A549 (cell line): ENCODE measurements at regions not wholly inside any gene's neighbourhood (a gene's known extent, or its start where the extent isn't known, plus 50 kb on each side); places are given as distances from the start of the nearest gene placed in this dataset.

Experiments used
- ATAC-seq, 2 experiments: fragments of 200-7000 bp in 1 of 2; fragments of >200 bp in 1 of 2; cut with Nextera tagmentation in 1 of 2; cut with Tn5 transposase in 1 of 2; 3 replicates each; pipeline versions ENCODE4 v1.8.0 to v1.9.1; 2018 to 2020; ENCODE audit warnings: mild to moderate bottlenecking in 1 of 2, moderate library complexity in 1 of 2
- CTCF ChIA-PET: fragments of 300-600 bp; sonication (Branson Sonifier 250); formaldehyde crosslinking; extraction: SDS; loops from one replicate; lab custom pipeline; 2021; ENCODE audit warnings: antibody characterized with exemption, inconsistent platforms; lab: Yijun Ruan, JAX
- POLR2A ChIA-PET: fragments of 350-600 bp; formaldehyde crosslinking; extraction: SDS; loops from one replicate; lab custom pipeline; 2021; ENCODE audit warnings: antibody characterized with exemption, inconsistent platforms; lab: Yijun Ruan, JAX
- DNase-seq, 2 experiments: peaks; one replicate each; pipeline versions ENCODE4 v3.0.0 to v3.0.0-alpha.2; 2011 to 2016; ENCODE audit warnings: low read depth in 1 of 2, low spot score in 1 of 2
- FAIRE-seq: peaks from 2 replicates; lab custom pipeline; 2011; peaks lifted over from hg19 to GRCh38; lab: Jason Lieb, UNC
- H3K27ac ChIP-seq, 2 experiments: fragments of >200 bp; sonication (Bioruptor Twin); formaldehyde crosslinking; 3 replicates each; pipeline ENCODE4 v1.5.1; 2016 to 2017
- H3K4me1 ChIP-seq: fragments of >200 bp; sonication (Bioruptor Twin); formaldehyde crosslinking; 3 replicates; pipeline ENCODE4 v1.6.1; 2016
- H3K4me2 ChIP-seq: fragments of >200 bp; sonication (Bioruptor Twin); formaldehyde crosslinking; 3 replicates; pipeline ENCODE4 v1.6.1; 2016
- H3K4me3 ChIP-seq: fragments of >200 bp; sonication (Bioruptor Twin); formaldehyde crosslinking; 3 replicates; pipeline ENCODE4 v1.5.1; 2016
- H3K9me3 ChIP-seq: fragments of >200 bp; sonication (Bioruptor Twin); formaldehyde crosslinking; 3 replicates; pipeline ENCODE4 v1.6.1; 2016
- BHLHE40 ChIP-seq: IDR thresholded peaks from 2 replicates; pipeline ENCODE4 v1.6.1; 2012; ENCODE audit warnings: low read depth, low read length, inconsistent platforms
- CHD4 ChIP-seq: fragments of 200-600 bp; sonication (generic); IDR thresholded peaks from 2 replicates; pipeline ENCODE4 v1.6.1; 2016; ENCODE audit warnings: antibody characterized with exemption, mild to moderate bottlenecking, borderline replicate concordance
- EP300 ChIP-seq, 2 experiments: fragments of >200 bp; sonication (Bioruptor Twin); formaldehyde crosslinking; IDR thresholded peaks; 2 replicates in 1 of 2; 3 replicates in 1 of 2; pipeline ENCODE4 v1.6.1; 2016 to 2017
- ESRRA ChIP-seq: fragments of 150-350 bp; IDR thresholded peaks from 2 replicates; pipeline ENCODE4 v1.6.1; 2014; ENCODE audit warnings: mild to moderate bottlenecking, low read length, borderline replicate concordance
- HMGXB4 ChIP-seq: fragments of 250-450 bp; sonication (Bioruptor Pico); IDR thresholded peaks from 2 replicates; pipeline ENCODE4 v1.5.0; 2021; ENCODE audit warnings: mild to moderate bottlenecking, moderate library complexity, borderline replicate concordance
- HOXB5 ChIP-seq: fragments of 250-450 bp; sonication (Bioruptor Pico); IDR thresholded peaks from 2 replicates; pipeline ENCODE4 v1.5.0; 2020; ENCODE audit warnings: mild to moderate bottlenecking, moderate library complexity
- KDM1A ChIP-seq: fragments of 200-600 bp; sonication (generic); IDR thresholded peaks from 2 replicates; pipeline ENCODE4 v1.6.1; 2016; ENCODE audit warnings: low read depth, mild to moderate bottlenecking
- KDM5A ChIP-seq: fragments of 200-600 bp; sonication (generic); IDR thresholded peaks from 2 replicates; pipeline ENCODE4 v1.6.1; 2016; ENCODE audit warnings: antibody characterized with exemption, mild to moderate bottlenecking
- MYC ChIP-seq: IDR thresholded peaks from 2 replicates; pipeline ENCODE4 v1.6.1; 2012; ENCODE audit warnings: mild to moderate bottlenecking, inconsistent platforms, low read length, improper control_type of control experiment, borderline replicate concordance
- NFE2L2 ChIP-seq: fragments of 150-350 bp; conservative IDR thresholded peaks from 2 replicates; pipeline ENCODE4 v1.6.1; 2014; ENCODE audit warnings: low read length
- NPAS2 ChIP-seq: fragments of 250-450 bp; sonication (Bioruptor Pico); IDR thresholded peaks from 2 replicates; pipeline ENCODE4 v1.8.0; 2022; ENCODE audit warnings: mild to moderate bottlenecking, moderate library complexity, borderline replicate concordance
- PHF8 ChIP-seq: fragments of 200-600 bp; sonication (generic); IDR thresholded peaks from 2 replicates; pipeline ENCODE4 v1.6.1; 2016; ENCODE audit warnings: low read depth, mild to moderate bottlenecking, antibody characterized with exemption, moderate library complexity, borderline replicate concordance
- POLR2A ChIP-seq: IDR thresholded peaks from 2 replicates; pipeline ENCODE4 v1.6.1; 2012; ENCODE audit warnings: mild to moderate bottlenecking, low read length
- POLR2AphosphoS2 ChIP-seq: conservative IDR thresholded peaks from 2 replicates; pipeline ENCODE4 v1.6.1; 2012; ENCODE audit warnings: low read length, improper control_type of control experiment, inconsistent platforms
- RAD21 ChIP-seq, 2 experiments: fragments of >200 bp in 1 of 2; sonication (Bioruptor Twin) in 1 of 2; formaldehyde crosslinking in 1 of 2; IDR thresholded peaks in 1 of 2; conservative IDR thresholded peaks in 1 of 2; 2 replicates in 1 of 2; 3 replicates in 1 of 2; pipeline ENCODE4 v1.6.1; 2012 to 2018; ENCODE audit warnings: inconsistent platforms in 1 of 2
- RCOR1 ChIP-seq: fragments of 150-350 bp; IDR thresholded peaks from 2 replicates; pipeline ENCODE4 v1.6.1; 2014; ENCODE audit warnings: antibody characterized with exemption, low read length, low read depth
- SMC3 ChIP-seq: fragments of >200 bp; sonication (Bioruptor Twin); formaldehyde crosslinking; IDR thresholded peaks from 3 replicates; pipeline ENCODE4 v1.6.1; 2018; ENCODE audit warnings: inconsistent platforms
- TFCP2L1 ChIP-seq: fragments of 250-450 bp; sonication (Bioruptor Pico); IDR thresholded peaks from 2 replicates; pipeline ENCODE4 v1.5.0; 2021; ENCODE audit warnings: mild to moderate bottlenecking
- ZC3H11A ChIP-seq: fragments of 450-650 bp; IDR thresholded peaks from 2 replicates; pipeline ENCODE4 v1.6.1; 2014; ENCODE audit warnings: antibody characterized with exemption, mild to moderate bottlenecking
- ZSCAN20 ChIP-seq: fragments of 250-450 bp; sonication (Bioruptor Pico); IDR thresholded peaks from 2 replicates; pipeline ENCODE4 v1.8.0; 2022; ENCODE audit warnings: mild to moderate bottlenecking, moderate library complexity
- WGBS: methylation state at CpG from one replicate; pipeline ENCODE4 v1.1.6; 2017; ENCODE audit errors: missing lambda C conversion rate; 5-methylcytosine and 5-hydroxymethylcytosine counted together
- TF ChIP-seq, protein P1 (sequence below): fragments of >200 bp; sonication (Bioruptor Twin); formaldehyde crosslinking; IDR thresholded peaks from 3 replicates; pipeline ENCODE4 v1.5.1; 2016
- TF ChIP-seq, protein P2 (sequence below): fragments of 150-350 bp; IDR thresholded peaks from 2 replicates; pipeline ENCODE4 v1.6.1; 2014; ENCODE audit warnings: low read depth, mild to moderate bottlenecking, low read length

DNA sequence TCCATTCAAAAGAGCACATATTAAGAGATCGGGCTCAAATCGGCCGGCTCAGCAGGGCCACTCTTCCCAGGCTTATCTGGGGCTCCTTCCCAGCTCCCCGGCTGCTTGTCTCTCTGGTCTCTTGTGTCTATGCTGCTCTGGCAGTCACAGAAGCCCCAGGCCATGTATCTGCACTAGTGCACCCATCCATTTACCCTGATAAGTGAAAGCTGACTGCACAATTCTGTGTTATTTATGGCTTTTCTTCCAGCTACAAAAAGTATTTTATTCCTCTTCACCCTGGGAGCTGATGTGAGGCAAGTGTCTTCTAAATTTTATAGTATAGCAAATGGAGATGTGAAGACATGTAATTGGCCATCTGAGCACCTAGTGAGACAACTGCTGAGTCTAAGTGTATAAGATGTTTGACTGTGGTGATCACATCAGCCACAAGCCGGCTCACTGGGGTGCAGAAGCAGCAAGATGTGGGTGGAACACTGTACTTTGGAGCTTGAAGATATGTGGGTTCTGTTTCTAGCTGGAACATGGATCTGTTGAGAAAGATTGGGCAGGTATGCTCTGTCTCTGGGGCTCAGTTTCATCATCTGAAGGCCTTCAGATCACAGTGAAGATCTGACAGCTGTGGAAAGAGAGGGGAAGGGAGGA is 78.1 kb upstream of the MPHOSPH6 start:
- no peak for DNase-seq
- no peak overlapping the region for H3K4me3 ChIP-seq
- no peak for TF ChIP-seq PHF8
- TF ChIP-seq NFE2L2 = no peak
- no peak for TF ChIP-seq POLR2AphosphoS2
- no peak for TF ChIP-seq EP300 (IDR thresholded peaks at IDR 0.05)
- TF ChIP-seq, all 56 proteins: peak for 0
- 18% methylated on average over 5 of the region's 5 CpGs for WGBS
- Histone ChIP-seq H3K9me3 (no peaks in the 10 kb centered on the region), H3K27ac (no peak overlapping the region), H3K4me1 (no peaks in the 10 kb centered on the region), H3K4me2 (no peak overlapping the region)
- no peak for ATAC-seq
- CTCF ChIA-PET = interaction anchor here (1.0 to 5.1 kb wide), 3 partner anchors 11 to 307 kb away, joined by 3 to 34 read pairs (median 7); no protein-coding TSS in a partner anchor
- FAIRE-seq = no peak
- POLR2A ChIA-PET = no interaction called here

- DNase-seq (no peak), FAIRE-seq (no peak), ATAC-seq (no peak)
- no peaks in the 10 kb centered on the region for H3K4me1 ChIP-seq
- no peak overlapping the region for H3K4me2 ChIP-seq
- no peaks in the 10 kb centered on the region for H3K9me3 ChIP-seq
- WGBS = 29% methylated on average over 9 of the region's 9 CpGs
- ChIA-PET CTCF (interaction anchor here (1.4 to 2.7 kb wide), 2 partner anchors 12 to 22 kb away, joined by 4 to 15 read pairs; no protein-coding TSS in a partner anchor), POLR2A (no interaction called here)
- TF ChIP-seq BHLHE40 = no peak
- TF ChIP-seq RCOR1 = no peak
- TF ChIP-seq HOXB5 (CRISPR knock-in tag) = no peak
- TF ChIP-seq KDM5A = no peak
- no peak for TF ChIP-seq POLR2AphosphoS2
- TF ChIP-seq RAD21 (conservative IDR thresholded peaks at IDR 0.05 in 1 of 2, IDR thresholded peaks at IDR 0.05 in 1 of 2) = no peak
- TF ChIP-seq NFE2L2 = no peak
- no peak for TF ChIP-seq KDM1A
- no peak for TF ChIP-seq TFCP2L1
- no peak for TF ChIP-seq MYC
- no peak for TF ChIP-seq ZC3H11A
- no peak for TF ChIP-seq NPAS2 (CRISPR knock-in tag)
- TF ChIP-seq HMGXB4 = no peak
- TF ChIP-seq, protein P1, sequence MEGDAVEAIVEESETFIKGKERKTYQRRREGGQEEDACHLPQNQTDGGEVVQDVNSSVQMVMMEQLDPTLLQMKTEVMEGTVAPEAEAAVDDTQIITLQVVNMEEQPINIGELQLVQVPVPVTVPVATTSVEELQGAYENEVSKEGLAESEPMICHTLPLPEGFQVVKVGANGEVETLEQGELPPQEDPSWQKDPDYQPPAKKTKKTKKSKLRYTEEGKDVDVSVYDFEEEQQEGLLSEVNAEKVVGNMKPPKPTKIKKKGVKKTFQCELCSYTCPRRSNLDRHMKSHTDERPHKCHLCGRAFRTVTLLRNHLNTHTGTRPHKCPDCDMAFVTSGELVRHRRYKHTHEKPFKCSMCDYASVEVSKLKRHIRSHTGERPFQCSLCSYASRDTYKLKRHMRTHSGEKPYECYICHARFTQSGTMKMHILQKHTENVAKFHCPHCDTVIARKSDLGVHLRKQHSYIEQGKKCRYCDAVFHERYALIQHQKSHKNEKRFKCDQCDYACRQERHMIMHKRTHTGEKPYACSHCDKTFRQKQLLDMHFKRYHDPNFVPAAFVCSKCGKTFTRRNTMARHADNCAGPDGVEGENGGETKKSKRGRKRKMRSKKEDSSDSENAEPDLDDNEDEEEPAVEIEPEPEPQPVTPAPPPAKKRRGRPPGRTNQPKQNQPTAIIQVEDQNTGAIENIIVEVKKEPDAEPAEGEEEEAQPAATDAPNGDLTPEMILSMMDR = no peak
- no peak for TF ChIP-seq ZSCAN20 (CRISPR knock-in tag)
- no peak for TF ChIP-seq ESRRA
- TF ChIP-seq, protein P2, sequence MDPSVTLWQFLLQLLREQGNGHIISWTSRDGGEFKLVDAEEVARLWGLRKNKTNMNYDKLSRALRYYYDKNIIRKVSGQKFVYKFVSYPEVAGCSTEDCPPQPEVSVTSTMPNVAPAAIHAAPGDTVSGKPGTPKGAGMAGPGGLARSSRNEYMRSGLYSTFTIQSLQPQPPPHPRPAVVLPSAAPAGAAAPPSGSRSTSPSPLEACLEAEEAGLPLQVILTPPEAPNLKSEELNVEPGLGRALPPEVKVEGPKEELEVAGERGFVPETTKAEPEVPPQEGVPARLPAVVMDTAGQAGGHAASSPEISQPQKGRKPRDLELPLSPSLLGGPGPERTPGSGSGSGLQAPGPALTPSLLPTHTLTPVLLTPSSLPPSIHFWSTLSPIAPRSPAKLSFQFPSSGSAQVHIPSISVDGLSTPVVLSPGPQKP = no peak
- no peak for TF ChIP-seq POLR2A
- TF ChIP-seq CHD4 = no peak
- TF ChIP-seq SMC3 = no peak
- no peak overlapping the region for H3K27ac ChIP-seq
- no peak overlapping the region for H3K4me3 ChIP-seq
Measured at GRCh38 chr16:82242201-82242600, 72.2 kb upstream of the MPHOSPH6 start.
